ENCODE measurements at regions not wholly inside any gene's neighbourhood (a gene's known extent, or its start where the extent isn't known, plus 50 kb on each side); places are given as distances from the start of the nearest gene placed in this dataset.
"Not testable (repeated sequence)": the region's sequence is repeated elsewhere in the genome, so short reads cannot be mapped to it uniquely, and the experiment has no call there.

DNA sequence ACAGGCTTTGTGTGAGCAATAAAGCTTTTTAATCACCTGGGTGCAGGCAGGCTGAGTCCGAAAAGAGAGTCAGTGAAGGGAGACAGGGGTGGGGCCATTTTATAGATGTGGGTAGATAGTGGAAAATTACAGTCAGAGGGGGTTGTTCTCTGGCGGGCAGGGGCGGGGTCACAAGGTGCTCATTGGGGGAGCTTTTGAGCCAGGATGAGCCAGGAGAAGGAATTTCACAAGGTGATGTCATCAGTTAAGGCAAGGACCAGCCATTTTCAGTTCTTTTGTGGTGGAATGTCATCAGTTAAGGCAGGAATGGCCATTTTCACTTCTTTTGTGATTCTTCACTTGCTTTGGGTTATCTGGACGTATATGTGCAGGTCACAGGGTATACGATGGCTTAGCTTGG lies 571.3 kb upstream of the PCDH7 start:
- not testable (repeated sequence) for DNase-seq (ENCODE audit: low spot score)

DNA sequence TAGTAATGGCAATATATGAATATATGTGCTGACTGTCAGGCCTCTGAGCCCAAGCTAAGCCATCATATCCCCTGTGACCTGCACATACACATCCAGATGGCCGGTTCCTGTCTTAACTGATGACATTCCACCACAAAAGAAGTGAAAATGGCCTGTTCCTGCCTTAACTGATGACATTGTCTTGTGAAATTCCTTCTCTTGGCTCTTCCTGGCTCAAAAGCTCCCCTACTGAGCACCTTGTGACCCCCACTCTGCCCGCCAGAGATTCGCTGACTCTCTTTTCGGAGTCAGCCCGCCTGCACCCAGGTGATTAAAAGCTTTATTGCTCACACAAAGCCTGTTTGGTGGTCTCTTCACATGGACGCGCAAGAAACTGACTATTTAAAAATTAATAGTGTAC lies 570.6 kb upstream of the PCDH7 start:
- DNase-seq (ENCODE audit: low spot score): not testable (repeated sequence)

GRCh38 chr4:30153427-30153826 lies 566.7 kb upstream of the PCDH7 start:
- DNase-seq (ENCODE audit: low spot score): no peak

GRCh38 chr4:30160140-30160539 lies 560.0 kb upstream of the PCDH7 start:
- no peak for DNase-seq (ENCODE audit: low spot score)

GRCh38 chr4:30172416-30172815 lies 547.8 kb upstream of the PCDH7 start:
- no peak for DNase-seq (ENCODE audit: low spot score)

DNA sequence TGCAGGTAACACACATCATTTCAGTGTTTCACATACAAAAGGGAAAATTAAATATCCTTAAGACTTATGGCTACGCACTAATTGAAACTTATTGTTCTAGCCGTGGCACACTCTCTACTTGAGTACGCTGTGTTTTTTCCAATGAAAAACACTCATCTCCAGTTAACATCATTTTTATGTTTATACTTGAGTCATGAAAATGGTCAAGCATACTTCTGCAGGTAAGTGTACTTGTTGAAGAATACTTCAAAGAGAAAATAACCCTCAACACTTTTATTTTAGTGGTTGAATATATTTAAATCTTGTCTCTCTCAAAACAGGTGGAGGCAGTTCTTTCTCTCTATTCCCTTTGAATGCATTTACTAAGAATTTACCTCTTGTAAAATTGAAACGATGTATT lies 538.7 kb upstream of the PCDH7 start:
- DNase-seq (ENCODE audit: low spot score): no peak

DNA sequence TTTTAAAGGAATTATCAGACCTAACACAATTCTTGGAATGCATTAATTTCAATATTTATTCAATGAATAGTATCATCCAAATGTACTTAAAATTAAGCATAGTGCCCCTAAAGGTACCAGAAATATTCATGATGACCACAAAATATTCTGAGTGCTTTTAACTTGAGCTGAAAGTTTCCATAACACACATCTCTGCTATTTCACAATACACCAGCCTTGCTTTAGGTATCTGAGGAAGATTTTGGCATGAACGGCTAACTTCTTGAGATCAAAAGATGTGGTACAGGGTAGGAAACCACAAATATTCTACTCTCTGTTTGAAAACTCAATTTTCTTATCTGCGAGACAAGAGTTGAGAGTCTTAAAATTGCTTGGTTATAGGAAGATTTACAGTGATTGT lies 538.3 kb upstream of the PCDH7 start:
- no peak for DNase-seq (ENCODE audit: low spot score)

GRCh38 chr4:30182786-30183185 lies 537.4 kb upstream of the PCDH7 start:
- DNase-seq (ENCODE audit: low spot score): no peak

- DNase-seq (ENCODE audit: low spot score): no peak
Observed at GRCh38 chr4:30191902-30192301, 528.3 kb upstream of the PCDH7 start.

GRCh38 chr4:30207389-30207788 lies 512.8 kb upstream of the PCDH7 start:
- DNase-seq (ENCODE audit: low spot score): no peak

DNA sequence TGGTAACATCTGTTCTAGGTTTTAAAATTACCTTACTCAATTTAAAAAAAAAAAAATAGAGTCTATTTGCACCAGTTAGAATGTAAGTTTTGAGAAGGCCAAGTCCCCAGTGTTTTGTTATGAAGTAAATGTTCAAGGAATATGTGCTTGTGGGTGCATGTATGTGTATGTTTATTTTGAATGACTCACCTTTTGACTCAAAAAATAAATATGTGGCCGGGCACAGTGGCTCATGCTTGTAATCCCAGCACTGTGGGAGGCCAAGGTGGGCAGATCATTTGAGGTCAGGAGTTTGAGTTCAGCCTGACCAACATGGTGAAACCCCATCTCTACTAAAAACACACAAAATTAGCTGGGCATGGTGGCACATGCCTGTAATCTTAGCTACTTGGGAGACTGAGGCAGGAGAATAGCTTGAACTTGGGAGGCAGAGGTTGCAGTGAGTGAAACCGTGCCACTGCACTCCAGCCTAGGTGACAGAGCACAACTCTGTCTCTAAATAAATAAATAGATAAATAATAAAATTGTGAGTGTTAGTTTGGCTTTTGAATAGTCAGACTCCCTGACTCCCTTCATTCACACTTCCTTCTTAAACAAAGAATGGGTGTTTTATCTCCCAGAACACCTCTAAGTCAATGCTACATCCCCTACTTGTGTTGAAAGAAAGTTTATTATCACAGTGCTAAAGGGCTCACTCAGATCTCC lies 511.3 kb upstream of the PCDH7 start:
- no peak for DNase-seq (ENCODE audit: low spot score)

DNA sequence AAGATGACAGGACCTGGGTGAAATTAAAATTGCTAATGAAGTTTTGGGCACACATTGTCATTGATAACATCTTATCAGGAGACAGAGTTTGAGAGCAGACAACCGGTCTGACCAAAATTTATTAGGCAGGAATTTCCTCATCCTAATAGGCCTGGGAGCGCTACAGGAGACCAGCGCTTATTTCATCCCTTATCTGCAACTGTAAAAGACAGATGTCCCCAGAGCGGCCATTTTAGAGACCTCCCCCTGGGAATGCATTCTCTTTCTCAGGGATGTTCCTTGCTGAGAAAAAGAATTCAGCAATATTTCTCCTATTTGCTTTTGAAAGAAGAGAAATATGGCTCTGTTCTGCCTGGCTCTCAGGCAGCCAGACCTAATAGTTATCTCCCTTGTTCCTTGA lies 504.2 kb upstream of the PCDH7 start:
- DNase-seq (ENCODE audit: low spot score): not testable (repeated sequence)

DNA sequence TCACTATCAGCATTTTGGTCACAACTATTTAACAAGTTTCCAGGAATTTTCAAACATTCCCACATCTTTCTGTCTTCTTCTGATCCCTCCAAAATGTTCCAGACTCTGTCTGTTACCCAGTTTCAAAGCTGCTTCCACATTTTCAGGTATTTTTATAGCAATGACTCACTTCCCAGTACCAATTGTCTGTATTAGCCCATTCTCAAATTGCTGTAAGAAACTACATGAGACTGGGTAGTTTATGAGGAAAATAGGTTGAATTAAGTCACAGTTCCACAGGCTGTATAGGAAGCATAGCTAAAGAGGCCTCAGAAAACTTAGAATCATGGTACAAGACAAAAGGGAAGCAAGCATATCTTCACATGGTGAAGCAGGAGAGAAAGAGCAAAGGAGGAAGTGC lies 475.0 kb upstream of the PCDH7 start:
- no peak for DNase-seq (ENCODE audit: low spot score)

- DNase-seq (ENCODE audit: low spot score): no peak
Observed at GRCh38 chr4:30256116-30256832, 463.9 kb upstream of the PCDH7 start.

DNA sequence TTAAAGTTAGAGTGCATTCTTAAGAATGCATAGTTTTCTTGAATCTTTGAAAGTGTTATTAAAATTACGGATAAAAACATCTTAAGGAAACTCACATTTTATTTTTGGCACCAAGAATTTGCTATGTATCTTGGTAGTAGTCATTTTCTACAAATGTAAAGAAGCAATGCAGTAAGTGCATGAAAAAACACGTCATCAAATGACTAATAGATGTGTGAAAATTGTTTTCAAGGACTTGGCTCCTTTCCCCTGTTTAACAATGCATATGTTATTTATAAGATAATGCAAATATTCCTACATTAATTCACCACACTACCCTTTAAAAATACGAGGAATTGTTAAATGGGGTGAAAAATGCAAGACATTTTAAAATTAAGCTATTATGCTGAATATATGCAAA lies 461.2 kb upstream of the PCDH7 start:
- no peak for DNase-seq (ENCODE audit: low spot score)

DNA sequence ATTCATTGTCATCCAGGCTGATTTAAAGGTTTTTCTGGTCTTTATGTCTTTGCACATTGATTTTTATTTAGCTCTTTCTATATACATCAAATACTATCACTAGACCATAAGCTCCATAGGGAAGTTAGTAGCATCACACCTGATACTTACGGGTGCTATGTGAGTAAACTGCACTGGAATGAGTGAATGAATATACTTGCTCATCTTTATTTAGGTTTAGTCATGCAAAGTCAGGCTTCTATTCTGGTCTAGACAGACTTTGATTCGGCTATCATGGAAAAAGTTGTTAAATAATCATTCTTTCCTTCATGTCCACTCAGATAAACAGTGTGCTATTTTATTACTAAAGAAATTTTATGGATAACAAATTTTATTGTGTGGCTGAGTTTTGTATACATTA lies 457.8 kb upstream of the PCDH7 start:
- no peak for DNase-seq (ENCODE audit: low spot score)

DNA sequence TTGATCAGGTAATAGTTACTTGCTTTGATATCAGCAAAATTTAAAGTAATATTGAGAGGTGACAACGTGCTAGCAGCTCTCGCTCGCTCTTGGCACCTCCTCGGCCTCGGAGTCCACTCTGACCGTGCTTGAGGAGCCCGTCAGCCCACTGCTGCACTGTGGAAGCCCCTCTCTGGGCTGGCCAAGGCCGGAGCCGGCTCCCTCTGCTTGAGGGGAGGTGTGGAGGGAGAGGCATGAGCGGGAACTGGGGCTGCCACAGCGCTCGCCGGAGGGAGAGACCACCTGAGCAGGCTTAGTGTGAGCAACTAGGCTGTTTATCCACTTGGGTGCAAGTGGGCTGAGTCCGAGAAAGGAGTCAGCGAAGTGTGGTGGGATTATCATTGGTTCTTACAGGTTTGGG lies 455.7 kb upstream of the PCDH7 start:
- no peak for DNase-seq (ENCODE audit: low spot score)

DNA sequence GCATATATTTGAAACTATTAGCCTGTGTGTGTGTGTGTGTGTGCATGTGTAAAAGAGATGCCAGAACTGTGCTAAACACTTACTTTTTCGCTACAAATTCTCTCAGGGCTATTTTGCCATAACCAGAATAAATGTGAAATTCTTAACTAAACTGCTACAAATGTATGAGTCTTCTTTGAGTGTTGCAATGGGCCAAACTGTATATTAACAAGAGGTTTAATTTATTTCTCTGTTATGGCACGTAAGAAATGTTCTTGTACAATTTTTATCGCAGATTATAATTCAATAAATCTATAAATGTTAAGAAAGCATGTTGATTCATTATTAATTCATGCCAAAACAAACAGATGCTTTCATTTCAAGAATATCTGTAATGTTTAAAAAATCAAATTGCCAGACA lies 454.5 kb upstream of the PCDH7 start:
- DNase-seq (ENCODE audit: low spot score): no peak

- DNase-seq (ENCODE audit: low spot score): no peak
Observed at GRCh38 chr4:30268370-30268769, 451.8 kb upstream of the PCDH7 start.

DNA sequence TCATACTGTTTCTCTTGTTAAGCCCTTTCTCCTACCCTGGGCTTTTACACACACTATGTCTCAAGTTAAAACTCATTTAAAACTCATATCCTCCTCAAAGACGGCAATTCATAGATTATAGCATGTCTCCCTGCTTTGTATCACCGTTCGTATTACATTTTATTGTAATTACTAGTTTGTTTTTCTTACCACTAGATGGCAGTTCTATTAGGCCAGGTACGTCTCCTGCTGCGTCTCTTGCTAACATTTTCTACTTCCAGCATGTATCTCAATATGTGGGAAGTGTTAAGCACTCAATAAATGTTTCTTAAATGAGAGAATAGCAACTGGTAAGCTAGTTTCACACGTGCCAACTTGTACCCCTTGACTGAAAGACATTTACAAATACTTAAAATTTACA lies 450.3 kb upstream of the PCDH7 start:
- no peak for DNase-seq (ENCODE audit: low spot score)

DNA sequence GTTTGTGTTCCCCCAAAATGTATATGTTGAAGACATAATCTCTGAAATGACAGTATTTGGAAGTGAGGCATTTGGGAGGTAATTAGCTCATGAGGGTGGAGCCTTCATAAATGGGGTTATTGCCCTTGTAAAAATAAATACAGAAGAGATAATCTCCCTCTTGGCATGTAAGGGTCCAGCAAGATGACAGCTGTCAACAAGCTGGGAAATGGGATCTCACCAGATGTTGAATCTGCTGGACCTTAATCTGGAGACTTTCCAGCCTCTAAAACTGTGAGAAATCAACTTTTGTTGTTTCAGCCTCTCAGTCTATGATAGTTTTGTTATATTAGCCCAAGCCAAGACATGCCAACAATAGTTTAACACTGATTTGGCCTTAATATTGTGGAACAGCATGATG lies 438.2 kb upstream of the PCDH7 start:
- no peak for DNase-seq (ENCODE audit: low spot score)

DNA sequence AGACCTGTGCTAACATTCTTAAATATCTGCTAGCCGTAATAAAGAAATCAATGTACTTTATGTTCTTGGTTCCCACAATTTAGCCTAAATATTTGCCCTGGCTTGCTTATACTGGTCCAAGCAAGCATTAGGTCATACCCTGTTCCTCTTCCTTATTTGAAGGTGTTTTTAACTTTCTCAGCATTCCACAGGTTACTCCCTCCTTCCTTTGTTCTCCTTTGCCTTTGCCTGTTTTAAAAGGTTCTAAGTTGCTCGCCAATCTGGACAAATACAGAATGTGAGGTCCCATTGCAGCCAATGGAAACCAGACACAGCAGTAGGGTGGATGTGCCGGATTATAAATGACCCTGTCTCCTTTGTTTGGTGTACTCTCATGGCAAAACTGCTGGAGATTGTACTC lies 436.8 kb upstream of the PCDH7 start:
- DNase-seq (ENCODE audit: low spot score): no peak

- DNase-seq (ENCODE audit: low spot score): no peak
Observed at GRCh38 chr4:30294295-30294694, 425.9 kb upstream of the PCDH7 start.

- no peak for DNase-seq (ENCODE audit: low spot score)
Observed at GRCh38 chr4:30295652-30296051, 424.5 kb upstream of the PCDH7 start.

All from mucosa of gallbladder (tissue), 1 donor.